CD4-positive, alpha-beta T cell treated with Interferon gamma for 1 hour (primary cell): ENCODE measurements at regions not wholly inside any gene's neighbourhood (a gene's known extent, or its start where the extent isn't known, plus 50 kb on each side); places are given as distances from the start of the nearest gene placed in this dataset.

Experiments used
- DNase-seq: peaks from one replicate; pipeline ENCODE4 v3.0.0-alpha.2; 2020

DNA sequence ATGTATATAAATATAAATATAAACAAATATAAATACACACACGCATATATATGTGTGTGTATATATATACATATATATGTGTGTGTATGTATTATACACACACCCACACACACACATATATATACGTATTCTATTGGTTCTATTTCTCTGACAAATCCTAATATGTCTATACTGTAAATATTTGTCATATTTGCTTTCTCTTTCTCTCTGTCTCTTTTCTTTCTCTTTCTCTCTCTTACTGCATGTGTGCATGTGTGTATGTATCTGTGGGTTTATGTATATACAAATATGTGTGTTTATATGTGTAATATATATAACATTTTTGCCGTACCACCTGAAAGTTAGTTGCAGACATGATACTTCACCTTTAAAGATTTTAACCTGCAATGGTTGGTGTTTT is 174.2 kb upstream of the PLEKHG7 start:
- DNase-seq = no peak

GRCh38 chr12:92528097-92528496 is 174.7 kb upstream of the PLEKHG7 start:
- DNase-seq = no peak

GRCh38 chr12:92524489-92524888 is 178.3 kb upstream of the PLEKHG7 start:
- DNase-seq = no peak

- DNase-seq = no peak
Observed at GRCh38 chr12:92520511-92520910, 182.3 kb upstream of the PLEKHG7 start.

- DNase-seq = no peak
Observed at GRCh38 chr12:92519284-92519683, 183.5 kb upstream of the PLEKHG7 start.

DNA sequence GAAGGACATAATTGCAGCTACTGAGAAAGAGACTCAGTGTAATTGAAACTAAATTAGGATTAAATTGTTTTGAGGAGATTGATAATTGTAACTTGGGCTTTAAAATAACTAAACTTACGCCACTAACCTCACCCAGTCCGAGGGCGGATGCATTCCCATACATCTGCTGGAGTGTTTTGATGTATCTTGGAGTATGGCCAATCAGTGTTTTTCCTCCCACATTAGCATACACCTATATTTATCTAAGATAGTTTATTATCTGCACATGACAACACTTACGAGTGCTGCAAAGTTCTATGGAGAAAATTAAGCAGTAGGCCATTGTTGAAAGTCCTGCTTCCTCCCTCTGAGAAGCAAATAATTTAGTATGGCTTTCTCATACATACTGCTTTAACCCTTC is 184.7 kb upstream of the PLEKHG7 start:
- DNase-seq = no peak

GRCh38 chr12:92516277-92516600 is 186.6 kb upstream of the PLEKHG7 start:
- DNase-seq = no peak

- no peak for DNase-seq
Observed at GRCh38 chr12:92513231-92513730, 189.5 kb upstream of the PLEKHG7 start.

- DNase-seq = no peak
Observed at GRCh38 chr12:92511786-92512185, 191.0 kb upstream of the PLEKHG7 start.

DNA sequence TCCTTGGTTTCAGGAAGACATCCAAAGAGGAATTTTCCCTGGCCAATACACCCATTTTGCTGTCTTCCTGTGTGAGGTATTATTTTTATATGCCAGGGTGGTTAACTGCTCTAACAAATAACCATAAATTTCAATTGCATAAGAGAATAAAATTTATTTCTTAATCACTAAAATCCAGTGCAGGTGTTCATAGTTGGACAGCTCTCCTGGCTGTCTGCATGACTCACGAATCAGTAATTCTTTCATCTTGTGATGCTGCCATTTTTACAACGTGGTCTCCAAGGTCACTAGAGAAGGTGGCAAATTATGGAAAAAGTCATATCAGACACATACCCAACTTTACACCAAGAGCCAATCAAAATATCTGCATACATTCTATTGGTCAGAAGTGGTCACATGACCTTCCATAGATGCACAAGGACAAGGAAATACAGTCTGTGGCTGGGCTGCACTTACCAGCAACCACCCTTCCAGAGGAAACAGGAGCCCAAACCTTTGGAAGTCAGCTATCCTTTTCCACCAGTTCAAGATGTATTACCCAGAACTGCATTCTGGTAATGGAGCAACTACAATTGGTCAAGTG is 193.5 kb upstream of the PLEKHG7 start:
- no peak for DNase-seq

DNA sequence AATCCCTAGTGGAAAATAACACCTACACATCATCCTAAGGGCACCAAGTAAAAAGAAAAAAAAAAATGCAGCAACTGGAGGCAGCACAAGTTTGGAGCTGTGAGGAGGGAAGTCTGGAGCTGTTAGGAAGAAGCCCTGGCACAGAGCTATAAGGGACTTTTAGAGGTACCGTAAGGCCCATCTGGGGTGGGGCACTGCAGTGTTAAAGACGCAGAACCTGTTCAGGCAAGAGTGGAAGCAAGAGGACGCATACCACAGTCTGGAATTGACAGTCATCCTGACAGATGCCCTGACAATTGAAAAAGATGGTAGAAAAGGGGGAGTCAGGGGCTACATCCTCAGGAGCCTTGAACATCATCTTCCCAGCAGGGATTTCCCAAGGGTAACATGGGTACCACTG is 195.9 kb upstream of the PLEKHG7 start:
- no peak for DNase-seq

DNA sequence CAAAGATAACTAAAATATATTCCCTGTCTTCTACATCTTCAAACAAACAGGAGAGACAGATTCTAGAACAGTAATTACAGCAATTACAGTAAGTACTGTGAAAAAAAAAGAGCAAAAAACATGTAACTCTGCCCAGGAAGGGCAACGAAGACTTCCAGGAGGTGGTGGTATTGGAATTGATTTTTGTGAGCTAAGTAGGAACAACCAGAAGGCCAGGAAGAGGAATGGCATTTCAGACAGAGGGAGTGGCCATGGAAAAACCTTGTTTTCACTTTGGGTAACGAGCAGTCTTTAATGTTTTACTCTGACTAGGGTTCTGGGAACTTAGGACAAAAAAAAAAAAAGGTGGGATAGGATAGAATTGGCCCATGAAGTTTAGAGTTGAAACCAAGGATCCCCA is 196.3 kb upstream of the PLEKHG7 start:
- no peak for DNase-seq

- DNase-seq = peak; percentile 33
Observed at GRCh38 chr12:92505254-92506231, 197.2 kb upstream of the PLEKHG7 start.

- DNase-seq = peak; percentile 14
Observed at GRCh38 chr12:92504594-92504981, 198.2 kb upstream of the PLEKHG7 start.

GRCh38 chr12:92503971-92504593 is 198.7 kb upstream of the PLEKHG7 start:
- no peak for DNase-seq

DNA sequence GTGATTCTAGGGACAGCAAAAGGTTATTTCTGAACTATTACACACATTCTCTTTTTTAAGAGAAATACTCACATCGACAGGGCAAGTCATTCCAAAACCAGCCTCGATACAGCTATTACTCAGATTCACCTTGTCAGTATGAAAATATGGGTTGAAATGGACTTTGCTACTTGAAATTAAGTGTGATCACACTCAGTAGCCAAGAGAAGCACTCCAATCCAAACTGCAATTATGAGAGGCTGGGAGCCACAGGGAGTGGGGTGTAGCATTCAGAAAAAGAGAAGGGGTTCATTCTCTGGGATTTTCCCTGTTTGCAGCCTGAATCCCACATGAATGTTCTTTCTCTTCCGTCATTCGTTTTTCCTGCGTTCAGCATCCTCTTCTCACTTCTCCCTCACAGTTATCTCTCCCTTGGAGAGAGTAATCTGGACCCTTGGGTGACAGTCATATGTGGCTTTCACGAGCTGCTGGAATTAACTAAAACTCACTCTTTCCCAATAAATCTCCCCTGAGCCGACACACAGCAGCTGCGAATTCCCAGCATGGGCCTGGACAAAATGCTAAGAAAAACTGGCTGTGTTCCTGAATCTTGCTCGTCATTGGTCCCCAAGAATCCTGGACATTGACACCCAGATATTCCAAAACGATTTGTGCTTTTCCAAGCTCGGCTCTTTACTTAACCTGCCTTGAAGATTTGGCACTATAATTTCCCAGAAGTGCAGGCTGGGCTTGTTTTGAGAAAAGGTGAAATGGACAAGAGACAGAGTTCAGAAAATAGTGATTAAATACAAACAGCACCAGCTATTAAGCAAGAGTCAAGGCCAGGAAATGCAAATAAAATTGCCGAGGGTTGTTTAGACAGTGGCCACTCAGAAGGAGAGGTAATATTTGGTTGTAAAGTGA is 199.5 kb upstream of the PLEKHG7 start:
- DNase-seq = no peak

DNA sequence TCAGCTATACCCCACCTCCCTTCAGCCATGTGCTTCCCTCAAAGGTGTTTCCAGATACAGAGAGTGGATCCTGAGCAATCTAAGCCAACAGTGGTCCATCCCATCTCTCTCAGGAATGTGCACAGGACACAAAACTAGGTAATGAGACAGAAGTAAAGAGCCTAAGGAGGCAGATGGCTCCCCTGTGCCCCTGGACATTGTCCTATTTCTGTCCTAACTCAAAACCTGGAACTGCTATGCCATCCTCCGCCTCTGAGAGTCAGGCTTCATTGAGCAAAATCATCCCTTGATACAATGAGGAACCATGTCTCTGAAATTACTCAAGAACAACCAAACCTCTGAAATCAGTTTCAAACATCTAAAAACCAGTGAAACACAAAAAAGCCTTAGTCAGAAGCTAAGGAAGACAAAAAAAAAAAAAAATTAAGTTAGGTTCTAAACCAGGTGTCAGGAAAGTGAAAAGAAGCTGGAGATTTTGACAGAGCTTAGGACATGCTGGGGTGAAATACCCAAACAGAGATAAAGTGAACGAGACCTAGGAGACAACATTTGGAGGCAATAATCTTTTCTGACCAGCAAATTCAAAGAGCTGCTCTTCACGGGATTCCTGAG is 200.3 kb upstream of the PLEKHG7 start:
- no peak for DNase-seq

DNA sequence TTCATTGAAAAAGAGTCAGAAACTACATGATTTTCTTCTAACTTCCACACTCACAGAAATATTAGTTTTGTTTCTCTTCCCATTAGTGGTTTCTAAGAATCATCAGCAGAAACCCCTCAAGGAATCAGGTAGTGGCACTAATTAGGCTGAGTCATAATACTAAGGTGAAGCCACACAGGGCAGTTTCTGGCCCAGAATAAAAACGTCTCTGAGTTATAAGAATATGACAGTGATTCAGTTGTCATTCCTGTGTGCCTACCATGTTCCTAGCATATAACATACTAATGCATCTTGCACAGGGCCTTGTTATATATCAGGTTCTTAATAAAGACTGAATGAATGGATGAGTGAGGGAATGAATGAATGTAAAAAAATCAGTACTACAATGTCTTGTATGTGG is 206.0 kb upstream of the PLEKHG7 start:
- no peak for DNase-seq

- no peak for DNase-seq
Observed at GRCh38 chr12:92495108-92495507, 207.7 kb upstream of the PLEKHG7 start.

GRCh38 chr12:92493816-92494215 is 209.0 kb upstream of the PLEKHG7 start:
- DNase-seq = no peak

GRCh38 chr12:92492995-92493394 is 209.8 kb upstream of the PLEKHG7 start:
- no peak for DNase-seq

DNA sequence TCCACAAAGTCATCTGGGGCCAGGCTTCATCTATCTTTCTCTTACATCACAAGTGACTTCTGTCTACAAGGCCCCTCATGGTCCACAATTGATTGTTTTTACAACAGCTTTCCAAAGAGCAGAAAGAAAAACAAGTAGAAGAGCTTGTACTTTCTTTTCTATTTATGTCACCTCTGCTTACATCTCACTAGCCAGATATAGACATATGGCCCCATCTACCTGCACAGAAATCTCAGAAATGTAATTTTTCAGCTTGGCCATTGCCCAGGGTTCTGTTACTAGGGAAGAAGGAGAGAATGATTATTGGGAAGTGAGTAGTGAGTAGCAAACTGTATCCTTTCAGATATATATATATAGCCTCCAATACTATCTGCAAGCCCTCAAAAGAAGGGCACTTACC is 210.5 kb upstream of the PLEKHG7 start:
- DNase-seq = no peak
